ENCODE measurements at regions not wholly inside any gene's neighbourhood (a gene's known extent, or its start where the extent isn't known, plus 50 kb on each side); places are given as distances from the start of the nearest gene placed in this dataset.

GRCh38 chr16:87166321-87166720 is 150.9 kb downstream of the C16orf95 start:
- peaks cover 3% of the 10 kb centered on the region for H3K9me3 Mint-ChIP-seq
- H3K4me3 Mint-ChIP-seq = no peak overlapping the region
- H3K4me3 ChIP-seq (ENCODE audit: low read length) = no peak overlapping the region
- H3K4me1 Mint-ChIP-seq = no peaks in the 10 kb centered on the region
- no peak overlapping the region for H3K27ac Mint-ChIP-seq
- no peak overlapping the region for H3K9ac ChIP-seq (ENCODE audit: extremely low read depth, low read length, poor library complexity, severe bottlenecking)
- no peaks in the 10 kb centered on the region for H3K36me3 Mint-ChIP-seq (ENCODE audit: low read depth)
- H3K27ac ChIP-seq (ENCODE audit: low read depth, low read length) = no peak overlapping the region
- H3K36me3 ChIP-seq (ENCODE audit: control insufficient read depth, insufficient read depth, low read length) = no peaks in the 10 kb centered on the region
- no peaks in the 10 kb centered on the region for H3K9me3 ChIP-seq (ENCODE audit: control insufficient read depth, low read length)
- no peak for TF ChIP-seq CTCF (conservative IDR thresholded peaks at IDR 0.05)
- WGBS, 2 experiments (ENCODE audit: insufficient coverage in 1 of 2, insufficient read length in 1 of 2) = 92 to 100% methylated on average over 5 to 7 of the region's 9 CpGs
- no peaks in the 10 kb centered on the region for H3K27me3 ChIP-seq (ENCODE audit: control insufficient read depth, insufficient read depth, low read length, poor library complexity, severe bottlenecking)
- H3K4me1 ChIP-seq (ENCODE audit: control insufficient read depth, insufficient read depth, low read length) = no peaks in the 10 kb centered on the region
- no peak for DNase-seq
- peaks cover 5% of the 10 kb centered on the region for H3K27me3 Mint-ChIP-seq (ENCODE audit: insufficient read depth)

DNA sequence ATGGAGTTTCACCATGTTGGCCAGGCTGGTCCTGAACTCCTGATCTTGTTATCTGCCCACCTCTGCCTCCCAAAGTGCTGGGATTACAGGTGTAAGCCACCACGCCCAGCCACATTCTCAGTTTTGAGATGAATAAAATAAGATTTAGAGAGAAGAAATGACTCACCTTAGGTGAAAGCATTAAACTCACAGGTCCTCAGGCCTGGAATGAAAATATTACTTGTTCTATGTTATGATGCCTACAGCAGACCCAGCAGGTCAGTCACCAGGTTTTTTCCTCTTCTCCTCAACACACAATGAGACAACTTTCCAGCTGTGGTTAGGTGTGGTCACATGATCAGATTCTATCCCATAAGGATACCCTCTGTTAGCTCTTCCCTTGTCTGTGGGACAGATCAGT is 150.3 kb downstream of the C16orf95 start:
- Histone ChIP-seq H3K9ac (ENCODE audit: extremely low read depth, low read length, poor library complexity, severe bottlenecking) (no peak overlapping the region), H3K27ac (ENCODE audit: low read depth, low read length) (no peak overlapping the region), H3K4me3 (ENCODE audit: low read length) (no peak overlapping the region), H3K9me3 (ENCODE audit: control insufficient read depth, low read length) (no peaks in the 10 kb centered on the region), H3K4me1 (ENCODE audit: control insufficient read depth, insufficient read depth, low read length) (no peaks in the 10 kb centered on the region), H3K27me3 (ENCODE audit: control insufficient read depth, insufficient read depth, low read length, poor library complexity, severe bottlenecking) (no peaks in the 10 kb centered on the region), H3K36me3 (ENCODE audit: control insufficient read depth, insufficient read depth, low read length) (no peaks in the 10 kb centered on the region)
- 100% methylated on average over 1 of the region's 1 CpG; no CpG with 5 or more reads in 1 of the 2 experiments for WGBS, 2 experiments (ENCODE audit: insufficient coverage in 1 of 2, insufficient read length in 1 of 2)
- no peaks in the 10 kb centered on the region for H3K36me3 Mint-ChIP-seq (ENCODE audit: low read depth)
- H3K9me3 Mint-ChIP-seq = peaks cover 3% of the 10 kb centered on the region
- H3K27ac Mint-ChIP-seq = no peak overlapping the region
- H3K27me3 Mint-ChIP-seq (ENCODE audit: insufficient read depth) = peaks cover 5% of the 10 kb centered on the region
- H3K4me1 Mint-ChIP-seq = no peaks in the 10 kb centered on the region
- TF ChIP-seq CTCF (conservative IDR thresholded peaks at IDR 0.05) = no peak
- H3K4me3 Mint-ChIP-seq = no peak overlapping the region
- DNase-seq = no peak

GRCh38 chr16:87169509-87169995 is 147.6 kb downstream of the C16orf95 start:
- Histone ChIP-seq H3K27me3 (ENCODE audit: control insufficient read depth, insufficient read depth, low read length, poor library complexity, severe bottlenecking) (no peaks in the 10 kb centered on the region), H3K9ac (ENCODE audit: extremely low read depth, low read length, poor library complexity, severe bottlenecking) (no peak overlapping the region), H3K4me1 (ENCODE audit: control insufficient read depth, insufficient read depth, low read length) (no peaks in the 10 kb centered on the region), H3K9me3 (ENCODE audit: control insufficient read depth, low read length) (no peaks in the 10 kb centered on the region), H3K4me3 (ENCODE audit: low read length) (no peak overlapping the region), H3K36me3 (ENCODE audit: control insufficient read depth, insufficient read depth, low read length) (no peaks in the 10 kb centered on the region), H3K27ac (ENCODE audit: low read depth, low read length) (no peak overlapping the region)
- WGBS, 2 experiments (ENCODE audit: insufficient coverage in 1 of 2, insufficient read length in 1 of 2) = 89% methylated on average over 11 to 14 of the region's 14 CpGs
- no peaks in the 10 kb centered on the region for H3K4me1 Mint-ChIP-seq
- no peaks in the 10 kb centered on the region for H3K36me3 Mint-ChIP-seq (ENCODE audit: low read depth)
- H3K9me3 Mint-ChIP-seq = peaks cover 3% of the 10 kb centered on the region
- no peak overlapping the region for H3K27ac Mint-ChIP-seq
- no peak overlapping the region for H3K4me3 Mint-ChIP-seq
- DNase-seq = no peak
- peaks cover 1% of the 10 kb centered on the region for H3K27me3 Mint-ChIP-seq (ENCODE audit: insufficient read depth)
- TF ChIP-seq CTCF (conservative IDR thresholded peaks at IDR 0.05) = no peak

All from endodermal cell (in vitro differentiated cells).